ENCODE measurements at regions not wholly inside any gene's neighbourhood (a gene's known extent, or its start where the extent isn't known, plus 50 kb on each side); places are given as distances from the start of the nearest gene placed in this dataset.

GRCh38 chr10:83603708-83604107, 535.6 kb upstream of the GHITM start:
- ATAC-seq (no peak), DNase-seq (no peak)
- H3K9me3 ChIP-seq (ENCODE audit: control insufficient read depth in 2 of 3, low read length in 3 of 3): no peaks in the 10 kb centered on the region
- no peaks in the 10 kb centered on the region for H3K4me1 ChIP-seq (ENCODE audit: control insufficient read depth in 2 of 2, insufficient read depth in 2 of 2, low read length in 2 of 2)
- H3K4me3 ChIP-seq (ENCODE audit: low read length): no peak overlapping the region
- no peak overlapping the region for H3K27ac ChIP-seq (ENCODE audit: low read depth, low read length)
- Mint-ChIP-seq H3K27me3 (no peaks in the 10 kb centered on the region), H3K27ac (no peak overlapping the region), H3K4me3 (no peak overlapping the region), H3K36me3 (peaks cover 0 to 7% (median 0%) of the 10 kb centered on the region in 5 donors), H3K9me3 (peaks cover 0 to 20% (median 4%) of the 10 kb centered on the region in 11 donors), H3K4me1 (no peaks in the 10 kb centered on the region)
- ChIA-PET CTCF (no interaction called here), POLR2A (no interaction called here)
- no peaks in the 10 kb centered on the region for H3K36me3 ChIP-seq (ENCODE audit: control insufficient read depth in 2 of 3, insufficient read depth in 3 of 3, low read length in 3 of 3)
- intact Hi-C loops (cut with micrococcal nuclease): no loop called here
- H3K27me3 ChIP-seq (ENCODE audit: control insufficient read depth in 2 of 2, insufficient read depth in 2 of 2, low read length in 2 of 2): no peaks in the 10 kb centered on the region

- H3K4me1 Mint-ChIP-seq: no peaks in the 10 kb centered on the region
- Histone ChIP-seq H3K4me3 (ENCODE audit: low read length) (no peak overlapping the region), H3K27ac (ENCODE audit: low read depth, low read length) (no peak overlapping the region), H3K27me3 (ENCODE audit: control insufficient read depth in 2 of 2, insufficient read depth in 2 of 2, low read length in 2 of 2) (no peaks in the 10 kb centered on the region), H3K4me1 (ENCODE audit: control insufficient read depth in 2 of 2, insufficient read depth in 2 of 2, low read length in 2 of 2) (no peaks in the 10 kb centered on the region), H3K36me3 (ENCODE audit: control insufficient read depth in 2 of 3, insufficient read depth in 3 of 3, low read length in 3 of 3) (no peaks in the 10 kb centered on the region), H3K9me3 (ENCODE audit: control insufficient read depth in 2 of 3, low read length in 3 of 3) (no peaks in the 10 kb centered on the region)
- intact Hi-C loops (cut with micrococcal nuclease): no loop called here
- no peak overlapping the region for H3K4me3 Mint-ChIP-seq
- CTCF ChIA-PET: no interaction called here
- POLR2A ChIA-PET: no interaction called here
- no peak overlapping the region for H3K27ac Mint-ChIP-seq
- ATAC-seq: no peak
- DNase-seq: no peak
- peaks cover 0 to 21% (median 2%) of the 10 kb centered on the region in 11 donors for H3K9me3 Mint-ChIP-seq
- H3K27me3 Mint-ChIP-seq: no peaks in the 10 kb centered on the region
- peaks cover 0 to 7% (median 0%) of the 10 kb centered on the region in 5 donors for H3K36me3 Mint-ChIP-seq
Observed at GRCh38 chr10:83605783-83606630, 533.3 kb upstream of the GHITM start.

- ChIA-PET POLR2A (no interaction called here), CTCF (no interaction called here)
- Histone ChIP-seq H3K27ac (ENCODE audit: low read depth, low read length) (no peak overlapping the region), H3K4me1 (ENCODE audit: control insufficient read depth in 2 of 2, insufficient read depth in 2 of 2, low read length in 2 of 2) (no peaks in the 10 kb centered on the region), H3K36me3 (ENCODE audit: control insufficient read depth in 2 of 3, insufficient read depth in 3 of 3, low read length in 3 of 3) (no peaks in the 10 kb centered on the region), H3K27me3 (ENCODE audit: control insufficient read depth in 2 of 2, insufficient read depth in 2 of 2, low read length in 2 of 2) (no peaks in the 10 kb centered on the region), H3K4me3 (ENCODE audit: low read length) (no peak overlapping the region), H3K9me3 (ENCODE audit: control insufficient read depth in 2 of 3, low read length in 3 of 3) (no peaks in the 10 kb centered on the region)
- Mint-ChIP-seq H3K27me3 (no peaks in the 10 kb centered on the region), H3K36me3 (peaks cover 0 to 5% (median 0%) of the 10 kb centered on the region in 5 donors), H3K27ac (no peak overlapping the region), H3K9me3 (peaks cover 0 to 14% (median 3%) of the 10 kb centered on the region in 11 donors), H3K4me3 (no peak overlapping the region), H3K4me1 (no peaks in the 10 kb centered on the region)
- intact Hi-C loops (cut with micrococcal nuclease): no loop called here
- no peak for DNase-seq
- ATAC-seq: no peak
Observed at GRCh38 chr10:83607959-83608745, 531.2 kb upstream of the GHITM start.

DNA sequence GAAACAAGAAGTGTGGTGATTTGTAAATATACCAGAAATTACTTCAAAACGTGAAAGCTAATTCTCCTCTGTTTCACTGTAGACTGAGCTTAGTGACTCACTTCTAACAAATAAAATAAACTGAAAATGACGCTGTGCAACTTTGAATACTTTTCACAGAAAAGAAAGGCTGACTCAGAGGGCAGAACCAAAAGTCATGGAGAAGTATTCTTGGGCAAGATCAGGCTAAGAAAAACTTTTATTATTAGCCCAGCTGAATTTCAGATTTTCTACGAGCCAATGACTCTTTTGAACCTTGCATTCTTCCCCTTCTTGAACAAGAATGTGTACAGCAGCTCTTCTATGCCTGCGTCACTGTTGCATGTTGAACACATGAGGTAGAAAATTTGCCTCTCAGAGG, 527.3 kb upstream of the GHITM start:
- Mint-ChIP-seq H3K27me3 (no peaks in the 10 kb centered on the region), H3K36me3 (no peaks in the 10 kb centered on the region), H3K27ac (no peak overlapping the region), H3K4me3 (no peak overlapping the region), H3K4me1 (no peaks in the 10 kb centered on the region), H3K9me3 (peaks cover 0 to 13% (median 2%) of the 10 kb centered on the region in 11 donors)
- no peak for ATAC-seq
- H3K4me1 ChIP-seq (ENCODE audit: control insufficient read depth in 2 of 2, insufficient read depth in 2 of 2, low read length in 2 of 2): no peaks in the 10 kb centered on the region
- DNase-seq: no peak
- CTCF ChIA-PET: no interaction called here
- H3K4me3 ChIP-seq (ENCODE audit: low read length): no peak overlapping the region
- H3K27me3 ChIP-seq (ENCODE audit: control insufficient read depth in 2 of 2, insufficient read depth in 2 of 2, low read length in 2 of 2): no peaks in the 10 kb centered on the region
- no peaks in the 10 kb centered on the region for H3K36me3 ChIP-seq (ENCODE audit: control insufficient read depth in 2 of 3, insufficient read depth in 3 of 3, low read length in 3 of 3)
- POLR2A ChIA-PET: no interaction called here
- intact Hi-C loops (cut with micrococcal nuclease): no loop called here
- no peak overlapping the region for H3K27ac ChIP-seq (ENCODE audit: low read depth, low read length)
- no peaks in the 10 kb centered on the region for H3K9me3 ChIP-seq (ENCODE audit: control insufficient read depth in 2 of 3, low read length in 3 of 3)

DNA sequence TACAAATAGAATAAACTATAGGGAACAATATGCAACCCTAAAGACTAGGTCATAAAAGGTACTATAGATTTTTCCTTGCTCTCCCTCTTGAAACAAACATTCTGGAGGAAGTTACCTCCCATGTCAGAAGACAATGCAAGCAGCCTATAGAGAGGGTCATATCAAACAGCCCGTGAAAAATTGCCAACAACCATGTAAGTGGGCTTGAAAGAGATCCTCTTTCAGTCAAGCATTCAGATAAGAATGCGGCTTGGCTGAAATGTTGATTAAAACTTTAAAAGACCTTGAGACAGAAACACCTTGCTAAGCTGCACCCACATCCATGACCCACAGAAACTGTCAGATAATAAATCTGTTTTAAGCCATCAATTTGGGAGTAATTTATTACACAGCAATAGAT, 526.6 kb upstream of the GHITM start:
- no peak for DNase-seq
- ATAC-seq: no peak
- intact Hi-C loops (cut with micrococcal nuclease): no loop called here
- no peak overlapping the region for H3K4me3 Mint-ChIP-seq
- no peaks in the 10 kb centered on the region for H3K36me3 Mint-ChIP-seq
- Histone ChIP-seq H3K27ac (ENCODE audit: low read depth, low read length) (no peak overlapping the region), H3K36me3 (ENCODE audit: control insufficient read depth in 2 of 3, insufficient read depth in 3 of 3, low read length in 3 of 3) (no peaks in the 10 kb centered on the region), H3K27me3 (ENCODE audit: control insufficient read depth in 2 of 2, insufficient read depth in 2 of 2, low read length in 2 of 2) (no peaks in the 10 kb centered on the region), H3K9me3 (ENCODE audit: control insufficient read depth in 2 of 3, low read length in 3 of 3) (no peaks in the 10 kb centered on the region), H3K4me3 (ENCODE audit: low read length) (no peak overlapping the region), H3K4me1 (ENCODE audit: control insufficient read depth in 2 of 2, insufficient read depth in 2 of 2, low read length in 2 of 2) (no peaks in the 10 kb centered on the region)
- no peak overlapping the region for H3K27ac Mint-ChIP-seq
- CTCF ChIA-PET: no interaction called here
- POLR2A ChIA-PET: no interaction called here
- H3K4me1 Mint-ChIP-seq: no peaks in the 10 kb centered on the region
- H3K9me3 Mint-ChIP-seq: peaks cover 0 to 10% (median 0%) of the 10 kb centered on the region in 11 donors
- no peaks in the 10 kb centered on the region for H3K27me3 Mint-ChIP-seq

GRCh38 chr10:83617172-83617571, 522.1 kb upstream of the GHITM start:
- Histone ChIP-seq H3K27ac (ENCODE audit: low read depth, low read length) (no peak overlapping the region), H3K27me3 (ENCODE audit: control insufficient read depth in 2 of 2, insufficient read depth in 2 of 2, low read length in 2 of 2) (no peaks in the 10 kb centered on the region), H3K4me3 (ENCODE audit: low read length) (no peak overlapping the region), H3K4me1 (ENCODE audit: control insufficient read depth in 2 of 2, insufficient read depth in 2 of 2, low read length in 2 of 2) (no peaks in the 10 kb centered on the region), H3K9me3 (ENCODE audit: control insufficient read depth in 2 of 3, low read length in 3 of 3) (no peaks in the 10 kb centered on the region), H3K36me3 (ENCODE audit: control insufficient read depth in 2 of 3, insufficient read depth in 3 of 3, low read length in 3 of 3) (no peaks in the 10 kb centered on the region)
- DNase-seq (no peak), ATAC-seq (no peak)
- no peak overlapping the region for H3K4me3 Mint-ChIP-seq
- no peaks in the 10 kb centered on the region for H3K4me1 Mint-ChIP-seq
- ChIA-PET CTCF (no interaction called here), POLR2A (interaction anchor here (0.6 kb wide), 1 partner anchor 420 kb away, joined by 3 read pairs; no protein-coding TSS in a partner anchor)
- H3K9me3 Mint-ChIP-seq: peaks cover 0 to 7% (median 0%) of the 10 kb centered on the region in 11 donors
- no peaks in the 10 kb centered on the region for H3K36me3 Mint-ChIP-seq
- no peak overlapping the region for H3K27ac Mint-ChIP-seq
- intact Hi-C loops (cut with micrococcal nuclease): no loop called here
- peaks cover 0 to 4% (median 0%) of the 10 kb centered on the region in 5 donors for H3K27me3 Mint-ChIP-seq

Data from naive thymus-derived CD4-positive, alpha-beta T cell (primary cell).